MM.1S (cell line): ENCODE measurements at regions not wholly inside any gene's neighbourhood (a gene's known extent, or its start where the extent isn't known, plus 50 kb on each side); places are given as distances from the start of the nearest gene placed in this dataset.

Experiments used
- CTCF ChIP-seq: fragments of 300-600 bp; sonication (generic); IDR thresholded peaks from 2 replicates; pipeline ENCODE4 v1.5.1; 2016; ENCODE audit warnings: antibody characterized with exemption, low read length, mixed read lengths
- EZH2phosphoT487 ChIP-seq: fragments of 300-600 bp; sonication (generic); IDR thresholded peaks from 2 replicates; pipeline ENCODE4 v1.6.1; 2018; ENCODE audit warnings: antibody characterized with exemption, low read length

- TF ChIP-seq CTCF (no peak), EZH2phosphoT487 (no peak)
Observed at GRCh38 chr2:185201063-185201462, 537.5 kb upstream of the FSIP2 start.
